Activated CD4-positive, alpha-beta T cell treated with anti-CD3 and anti-CD28 coated beads, Interleukin-2, amount 50 U/mL, for 16 hours (primary cell): ENCODE measurements at regions not wholly inside any gene's neighbourhood (a gene's known extent, or its start where the extent isn't known, plus 50 kb on each side); places are given as distances from the start of the nearest gene placed in this dataset.
A peak's percentile ranks its signal among the peaks of the same experiment; 100 is the strongest.
"Not testable (repeated sequence)": the region's sequence is repeated elsewhere in the genome, so short reads cannot be mapped to it uniquely, and the experiment has no call there.

Source experiments
- DNase-seq: peaks from one replicate; pipeline ENCODE4 v3.0.0-alpha.2; 2020

- DNase-seq: no peak
Observed at GRCh38 chr19:27822336-27822735, 1390.6 kb downstream of the UQCRFS1 start.

GRCh38 chr19:27821418-27822018 lies 1391.4 kb downstream of the UQCRFS1 start:
- DNase-seq: no peak

GRCh38 chr19:27815985-27816384 lies 1397.0 kb downstream of the UQCRFS1 start:
- no peak for DNase-seq

GRCh38 chr19:27814834-27815233 lies 1398.1 kb downstream of the UQCRFS1 start:
- not testable (repeated sequence) for DNase-seq

- not testable (repeated sequence) for DNase-seq
Observed at GRCh38 chr19:27814274-27814673, 1398.7 kb downstream of the UQCRFS1 start.

GRCh38 chr19:27806471-27807070 lies 1406.4 kb downstream of the UQCRFS1 start:
- DNase-seq: no peak

- no peak for DNase-seq
Observed at GRCh38 chr19:27805848-27806247, 1407.1 kb downstream of the UQCRFS1 start.

- not testable (repeated sequence) for DNase-seq
Observed at GRCh38 chr19:27802293-27802692, 1410.7 kb downstream of the UQCRFS1 start.

- DNase-seq: no peak
Observed at GRCh38 chr19:27796540-27796939, 1416.4 kb downstream of the UQCRFS1 start.

GRCh38 chr19:27796073-27796472 lies 1416.9 kb downstream of the UQCRFS1 start:
- no peak for DNase-seq

- no peak for DNase-seq
Observed at GRCh38 chr19:27795369-27795768, 1417.6 kb downstream of the UQCRFS1 start.

GRCh38 chr19:27794494-27795042 lies 1418.4 kb downstream of the UQCRFS1 start:
- no peak for DNase-seq

- peak; percentile 95 for DNase-seq
Observed at GRCh38 chr19:27793644-27794493, 1419.1 kb downstream of the UQCRFS1 start.

GRCh38 chr19:27793128-27793643 lies 1419.8 kb downstream of the UQCRFS1 start:
- DNase-seq: peak; percentile 90

- no peak for DNase-seq
Observed at GRCh38 chr19:27792576-27793127, 1420.3 kb downstream of the UQCRFS1 start.

GRCh38 chr19:27780367-27781075 lies 1432.4 kb downstream of the UQCRFS1 start:
- DNase-seq: no peak

- DNase-seq: no peak
Observed at GRCh38 chr19:27779954-27780353, 1433.0 kb downstream of the UQCRFS1 start.

GRCh38 chr19:27777726-27778125 lies 1435.2 kb downstream of the UQCRFS1 start:
- DNase-seq: no peak

GRCh38 chr19:27777242-27777641 lies 1435.7 kb downstream of the UQCRFS1 start:
- no peak for DNase-seq

- no peak for DNase-seq
Observed at GRCh38 chr19:27776524-27776923, 1436.4 kb downstream of the UQCRFS1 start.

GRCh38 chr19:27776020-27776419 lies 1436.9 kb downstream of the UQCRFS1 start:
- no peak for DNase-seq

- DNase-seq: no peak
Observed at GRCh38 chr19:27775395-27775794, 1437.6 kb downstream of the UQCRFS1 start.
